GM20431 (cell line): ENCODE measurements at regions not wholly inside any gene's neighbourhood (a gene's known extent, or its start where the extent isn't known, plus 50 kb on each side); places are given as distances from the start of the nearest gene placed in this dataset.
"Not testable (repeated sequence)": the region's sequence is repeated elsewhere in the genome, so short reads cannot be mapped to it uniquely, and the experiment has no call there.

ENCODE experiments used
- in situ Hi-C: fragments of 300-500 bp; cut with MseI, MboI; formaldehyde crosslinking; loops from one replicate; pipeline ENCODE4 v1.15.0; 2020; ENCODE audit warnings: low sequenced_read_pairs; ENCODE audit not compliant: unreplicated experiment

GRCh38 chr3:118171236-118171852, 863.3 kb downstream of the IGSF11 start:
- in situ Hi-C loops, result no loop called here

GRCh38 chr3:118180853-118181252, 853.8 kb downstream of the IGSF11 start:
- in situ Hi-C loops, result no loop called here

DNA sequence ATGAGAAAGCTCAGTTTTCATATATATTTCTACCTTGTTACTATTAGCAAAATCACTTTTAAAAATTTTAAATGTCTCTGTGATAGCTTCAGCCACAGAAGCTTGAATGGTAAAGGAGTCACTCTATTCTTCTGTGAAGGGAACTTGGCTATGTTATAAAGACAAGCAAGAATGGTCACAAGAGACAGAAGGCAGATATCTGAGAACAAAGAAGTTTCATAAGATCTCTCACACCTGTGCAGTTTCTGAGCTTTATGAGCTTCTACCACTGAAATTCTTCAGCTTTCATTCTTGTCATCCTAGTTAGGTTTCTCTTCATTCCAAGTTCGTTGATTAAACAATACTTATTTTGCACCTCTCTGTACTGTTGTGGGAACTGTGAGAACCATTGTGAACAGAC, 853.4 kb downstream of the IGSF11 start:
- in situ Hi-C loops, result no loop called here

- in situ Hi-C loops, result no loop called here
Observed at GRCh38 chr3:118186051-118186450, 848.6 kb downstream of the IGSF11 start.

- in situ Hi-C loops, result no loop called here
Observed at GRCh38 chr3:118187221-118187620, 847.4 kb downstream of the IGSF11 start.

DNA sequence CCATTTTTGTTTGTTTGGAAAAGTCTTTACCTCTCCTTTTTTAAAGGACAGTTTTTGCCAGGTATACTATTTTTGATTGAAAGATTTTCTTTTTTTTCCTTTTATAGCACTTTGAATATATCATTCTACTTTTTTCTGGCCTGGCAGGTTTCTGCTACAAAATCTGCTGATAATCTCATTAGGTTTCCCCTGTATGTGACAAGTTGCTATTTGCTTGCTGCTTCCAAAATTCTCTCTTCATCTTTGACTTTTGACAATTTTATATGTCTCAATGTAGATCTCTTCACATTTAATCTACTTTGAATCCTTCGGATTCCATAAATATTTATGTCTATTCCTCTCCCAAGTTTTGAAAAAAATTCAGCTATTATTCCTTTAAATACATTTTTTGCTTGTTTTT, 838.5 kb downstream of the IGSF11 start:
- in situ Hi-C loops, result no loop called here

- in situ Hi-C loops, result no loop called here
Observed at GRCh38 chr3:118199044-118199443, 835.6 kb downstream of the IGSF11 start.

- in situ Hi-C loops, result no loop called here
Observed at GRCh38 chr3:118204052-118204656, 830.5 kb downstream of the IGSF11 start.

DNA sequence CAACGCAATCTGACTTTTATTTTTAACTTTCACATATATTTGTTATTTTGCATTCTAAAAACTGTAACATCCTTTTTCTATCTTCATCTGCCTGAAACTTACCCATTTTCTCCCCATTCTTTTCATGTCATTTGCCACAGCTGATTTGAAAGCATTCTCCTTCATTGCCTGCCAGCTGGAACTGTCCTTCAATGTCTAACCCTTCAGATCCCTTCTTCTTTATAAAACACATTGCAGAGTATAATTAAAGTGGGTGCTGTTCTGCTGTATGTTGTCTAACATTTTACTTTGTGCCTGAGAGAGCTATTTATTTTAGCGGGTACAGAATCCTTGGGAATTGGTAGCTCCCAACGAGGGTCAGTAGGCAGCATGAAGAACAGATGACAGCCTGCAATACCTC, 827.4 kb downstream of the IGSF11 start:
- in situ Hi-C loops, result no loop called here

GRCh38 chr3:118208642-118209041, 826.0 kb downstream of the IGSF11 start:
- in situ Hi-C loops, result no loop called here

GRCh38 chr3:118213892-118214291, 820.8 kb downstream of the IGSF11 start:
- in situ Hi-C loops, result no loop called here

- in situ Hi-C loops, result no loop called here
Observed at GRCh38 chr3:118226206-118226605, 808.4 kb downstream of the IGSF11 start.

- in situ Hi-C loops, result no loop called here
Observed at GRCh38 chr3:118227191-118227590, 807.5 kb downstream of the IGSF11 start.

- in situ Hi-C loops, result no loop called here
Observed at GRCh38 chr3:118228151-118228550, 806.5 kb downstream of the IGSF11 start.

DNA sequence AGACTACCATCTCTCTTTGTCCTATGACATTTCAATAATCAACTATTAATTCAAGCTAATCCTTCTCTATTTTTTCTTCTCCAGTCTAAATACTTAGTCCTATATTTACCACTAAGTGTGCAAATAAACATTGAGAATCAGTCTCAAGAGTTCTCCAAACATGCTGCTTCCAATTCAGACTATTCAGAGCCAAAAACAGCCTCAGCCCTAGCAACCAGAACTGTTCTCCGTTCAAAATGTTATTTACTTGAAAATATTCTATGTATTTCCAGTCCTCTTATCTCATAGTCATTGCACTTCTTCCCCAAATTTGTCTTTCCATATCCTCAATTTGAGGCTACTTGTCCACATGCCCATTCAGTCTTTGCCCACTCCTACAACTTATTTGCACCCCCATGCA, 805.5 kb downstream of the IGSF11 start:
- in situ Hi-C loops, result no loop called here

DNA sequence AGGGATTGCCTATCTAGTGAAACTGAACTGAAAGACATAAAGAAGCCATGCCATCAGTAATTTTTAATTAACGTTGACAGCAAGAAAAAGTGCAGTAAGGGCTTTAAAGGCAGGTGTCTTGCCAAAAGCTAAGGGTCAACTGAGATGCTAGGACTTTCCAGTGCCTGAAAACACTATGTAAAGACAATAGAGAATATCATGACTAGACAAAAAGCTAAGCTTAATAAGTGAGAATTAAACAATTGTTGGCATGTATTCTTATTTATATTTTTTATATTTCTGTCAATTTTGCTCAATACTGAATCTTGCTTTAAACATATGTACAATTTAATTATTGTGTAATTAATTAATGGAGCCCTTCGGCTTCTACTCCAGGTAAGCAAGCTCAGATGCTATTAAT, 803.1 kb downstream of the IGSF11 start:
- in situ Hi-C loops, result no loop called here

DNA sequence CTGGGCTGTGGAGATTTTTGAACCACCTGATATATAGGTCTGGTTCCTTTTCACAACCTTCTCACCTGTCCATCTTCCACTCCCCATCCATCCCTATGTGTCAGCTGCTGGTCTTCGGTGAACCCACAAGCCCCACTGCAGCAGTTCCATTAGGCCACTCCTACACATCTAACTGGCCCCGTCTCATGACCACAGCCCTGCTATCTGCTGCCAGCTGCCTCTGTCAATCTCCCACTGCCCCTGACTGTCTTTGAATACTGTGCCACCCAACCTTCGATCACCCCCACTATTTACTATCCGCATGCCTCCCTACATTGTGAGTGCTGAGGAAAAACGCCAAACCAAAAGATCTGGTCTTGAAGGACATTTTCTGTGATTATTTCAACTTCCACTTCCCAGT, 795.4 kb downstream of the IGSF11 start:
- in situ Hi-C loops, result no loop called here

DNA sequence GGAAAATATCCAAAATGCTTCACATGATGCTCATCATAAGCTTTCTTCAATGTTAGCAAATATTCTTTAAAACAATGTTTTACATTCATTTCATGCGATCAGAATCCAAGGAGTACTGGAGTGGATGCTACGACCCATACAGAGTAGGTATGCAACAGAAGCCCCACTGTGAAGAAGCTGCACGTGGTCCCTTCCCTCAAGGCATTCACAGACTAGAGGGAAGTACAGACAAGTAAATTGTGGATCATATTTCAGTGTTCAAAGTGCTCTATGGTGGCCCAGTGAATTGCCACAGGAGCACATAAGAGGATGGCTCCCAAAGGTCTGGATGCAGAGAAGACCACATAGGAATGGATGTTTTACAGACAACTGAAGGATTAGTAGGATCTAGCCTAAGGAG, 789.9 kb downstream of the IGSF11 start:
- in situ Hi-C loops, result no loop called here

DNA sequence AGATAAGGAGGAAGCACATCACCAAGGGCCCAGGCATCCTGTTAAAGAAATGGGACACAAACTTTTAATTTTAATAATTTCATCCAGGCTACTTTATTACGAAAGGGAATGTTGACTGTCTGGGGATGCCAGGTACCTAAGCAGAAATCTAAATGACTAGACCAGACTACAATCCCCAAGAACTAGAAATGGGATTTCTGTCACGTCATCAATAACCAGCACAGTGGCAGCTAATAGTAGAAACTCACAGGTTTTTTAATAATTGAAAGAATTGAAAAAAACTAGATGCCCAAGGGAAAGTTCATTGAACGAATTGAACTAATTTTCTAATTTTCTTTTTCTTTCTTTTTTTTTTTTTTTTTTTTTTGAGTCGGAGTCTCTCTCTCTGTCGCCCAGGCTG, 789.3 kb downstream of the IGSF11 start:
- in situ Hi-C loops, result no loop called here

GRCh38 chr3:118258850-118259249, 775.8 kb downstream of the IGSF11 start:
- in situ Hi-C loops, result not testable (repeated sequence)

- in situ Hi-C loops, result no loop called here
Observed at GRCh38 chr3:118262800-118263402, 771.7 kb downstream of the IGSF11 start.

DNA sequence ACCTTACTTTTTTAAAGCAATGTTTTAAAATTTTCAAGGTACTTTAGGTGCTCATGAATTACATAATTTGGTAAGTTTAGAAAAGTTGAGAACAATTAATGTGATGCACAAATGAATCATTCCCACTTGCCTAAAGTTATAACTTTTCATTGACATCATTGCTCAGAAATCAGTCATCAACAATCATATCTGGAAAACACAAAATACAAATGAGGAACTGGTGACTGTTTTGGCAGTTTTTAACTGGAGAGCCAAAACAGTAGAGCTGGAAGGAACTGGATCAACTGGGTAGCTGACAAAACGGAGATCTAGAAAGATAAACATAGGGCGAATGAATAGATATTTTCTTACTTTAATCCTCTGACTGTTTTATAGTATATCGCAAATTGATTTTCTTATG, 767.1 kb downstream of the IGSF11 start:
- in situ Hi-C loops, result no loop called here
